DMS 273 (cell line): ENCODE measurements at regions not wholly inside any gene's neighbourhood (a gene's known extent, or its start where the extent isn't known, plus 50 kb on each side); places are given as distances from the start of the nearest gene placed in this dataset.
A peak's percentile ranks its signal among the peaks of the same experiment; 100 is the strongest.
"Not testable (repeated sequence)": the region's sequence is repeated elsewhere in the genome, so short reads cannot be mapped to it uniquely, and the experiment has no call there.

ENCODE experiments used
- DNase-seq: peaks from one replicate; lab custom pipeline; 2025; ENCODE audit not compliant: unreplicated experiment; lab: John Stamatoyannopoulos, UW

- no peak for DNase-seq
These were observed 168.4 kb downstream of the EVX1 start for GRCh38 chr7:27410812-27411544.

- no peak for DNase-seq
These were observed 169.6 kb downstream of the EVX1 start for GRCh38 chr7:27412164-27412563.

- DNase-seq: no peak
These were observed 175.9 kb downstream of the EVX1 start for GRCh38 chr7:27418541-27418940.

DNA sequence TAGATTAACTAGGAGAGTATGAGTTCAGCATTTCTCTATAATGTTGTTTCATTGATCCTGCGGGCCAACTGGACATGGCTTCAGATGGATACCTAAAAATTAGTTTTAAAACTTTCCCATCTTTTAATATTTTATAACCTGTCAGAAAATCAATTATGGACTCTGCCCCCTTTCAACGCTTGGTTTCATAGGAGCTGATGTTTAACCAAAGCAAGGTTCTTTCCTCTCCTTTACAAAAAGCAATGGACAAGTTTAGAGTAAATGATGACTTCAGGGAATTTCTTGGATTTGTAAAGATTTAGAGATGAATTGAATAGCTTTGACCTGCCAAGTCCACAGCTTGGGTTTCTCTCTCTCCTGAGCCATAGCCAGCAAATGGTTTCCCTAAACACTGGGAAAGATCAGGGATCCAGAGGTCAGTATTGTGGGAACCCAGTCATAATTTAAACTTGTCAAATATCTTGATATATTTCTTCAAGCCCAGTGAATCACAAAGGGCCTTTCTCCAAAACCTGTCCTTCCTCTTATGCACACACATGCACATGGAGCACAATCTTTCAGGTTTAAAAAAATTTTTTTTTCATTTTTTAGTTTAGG is 177.1 kb downstream of the EVX1 start:
- DNase-seq: no peak

DNA sequence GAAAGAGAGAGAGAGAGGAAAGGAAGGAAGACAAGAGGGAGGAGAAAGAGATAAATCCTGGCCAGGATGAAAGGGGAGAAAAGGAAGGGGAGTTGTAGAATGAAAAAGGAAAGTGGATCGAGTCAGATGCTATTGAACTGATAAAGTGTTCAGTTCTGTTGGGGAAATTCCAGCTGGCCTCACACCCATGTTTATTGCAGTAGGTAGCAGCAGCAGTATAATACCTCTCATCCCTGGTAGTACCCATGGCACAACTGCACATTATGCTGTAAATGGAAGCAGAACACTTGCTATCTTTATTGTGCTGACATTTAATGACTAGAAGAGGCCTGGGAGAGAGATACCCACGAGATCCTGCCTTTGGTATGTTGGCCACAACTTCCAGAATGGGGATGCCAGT is 178.1 kb downstream of the EVX1 start:
- DNase-seq: no peak

DNA sequence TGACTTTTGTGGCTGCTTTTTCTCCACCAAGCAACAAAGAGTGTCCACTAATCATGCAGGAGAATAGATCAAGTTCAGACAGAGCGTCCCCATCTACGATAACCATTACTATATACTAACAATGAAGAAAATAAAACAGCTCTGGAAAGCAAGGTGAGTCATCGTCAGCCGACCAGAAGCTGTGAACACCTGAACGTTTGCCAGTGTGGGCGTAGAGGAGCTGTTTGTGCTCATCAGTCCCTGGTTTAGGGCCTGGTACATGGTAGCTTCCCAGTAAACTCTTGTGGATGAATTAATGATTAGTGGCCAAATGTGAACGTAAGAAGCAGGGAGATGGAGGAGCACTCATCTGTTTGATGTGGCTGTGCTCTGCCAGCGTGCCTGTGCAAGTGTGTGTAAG is 180.7 kb downstream of the EVX1 start:
- DNase-seq: no peak

DNA sequence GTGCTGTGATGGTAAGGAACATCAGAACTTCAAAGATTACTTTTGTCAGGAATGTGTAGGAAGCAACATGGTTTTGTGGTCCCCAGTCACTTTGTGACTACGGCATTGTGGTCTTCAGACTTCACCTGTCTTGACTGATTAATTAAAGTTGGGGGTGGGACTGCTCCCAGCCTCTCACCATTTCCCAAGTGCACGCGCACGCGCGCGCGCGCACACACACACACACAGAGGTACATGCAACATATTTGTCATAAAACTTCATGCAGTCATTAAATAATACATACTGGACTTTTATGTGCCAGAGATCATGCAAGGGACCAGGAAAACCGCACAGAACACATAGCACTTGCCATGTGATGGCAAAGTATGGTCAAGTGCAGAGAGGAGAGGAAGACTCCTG is 181.2 kb downstream of the EVX1 start:
- DNase-seq: no peak

- DNase-seq: no peak
These were observed 181.6 kb downstream of the EVX1 start for GRCh38 chr7:27424231-27424630.

DNA sequence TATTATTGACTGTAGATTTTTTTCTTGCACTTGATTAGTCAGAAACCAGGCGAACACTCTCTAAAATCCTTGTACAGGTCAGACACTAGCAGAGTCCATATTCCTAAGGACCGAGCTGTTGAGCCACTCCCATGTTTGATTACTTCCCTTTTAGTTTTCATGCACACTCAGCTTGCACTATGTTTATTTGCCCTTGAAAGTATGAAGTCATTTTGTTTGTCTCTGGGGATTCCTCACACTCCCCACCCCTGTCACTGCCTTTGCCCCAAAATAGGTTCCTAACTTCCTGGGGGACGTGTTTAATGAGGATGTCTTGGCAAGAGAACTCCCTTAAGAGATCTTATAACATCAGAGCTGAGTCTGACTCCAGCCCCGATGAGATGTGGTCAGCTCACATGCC is 182.1 kb downstream of the EVX1 start:
- DNase-seq: no peak

DNA sequence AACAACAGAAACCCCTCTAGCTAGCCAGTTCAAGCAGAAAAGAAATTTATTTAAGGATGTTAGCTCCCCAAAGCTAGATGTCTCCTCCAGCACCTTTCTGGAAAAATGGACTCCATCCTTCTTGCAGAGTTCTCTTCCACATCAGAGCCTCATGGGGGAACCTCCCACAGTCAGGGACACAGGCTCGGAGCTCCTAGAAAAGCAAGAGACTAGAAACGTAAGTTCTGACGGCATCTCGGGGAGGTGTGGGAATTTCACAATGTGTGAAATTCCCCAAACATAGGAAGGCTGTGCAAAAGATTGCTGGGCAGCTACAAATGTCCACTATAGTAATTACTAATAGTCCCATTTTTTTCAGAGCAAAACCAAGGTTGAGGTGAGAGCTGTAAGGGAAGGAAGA is 184.8 kb downstream of the EVX1 start:
- no peak for DNase-seq

GRCh38 chr7:27430105-27430504 is 187.5 kb downstream of the EVX1 start:
- no peak for DNase-seq

DNA sequence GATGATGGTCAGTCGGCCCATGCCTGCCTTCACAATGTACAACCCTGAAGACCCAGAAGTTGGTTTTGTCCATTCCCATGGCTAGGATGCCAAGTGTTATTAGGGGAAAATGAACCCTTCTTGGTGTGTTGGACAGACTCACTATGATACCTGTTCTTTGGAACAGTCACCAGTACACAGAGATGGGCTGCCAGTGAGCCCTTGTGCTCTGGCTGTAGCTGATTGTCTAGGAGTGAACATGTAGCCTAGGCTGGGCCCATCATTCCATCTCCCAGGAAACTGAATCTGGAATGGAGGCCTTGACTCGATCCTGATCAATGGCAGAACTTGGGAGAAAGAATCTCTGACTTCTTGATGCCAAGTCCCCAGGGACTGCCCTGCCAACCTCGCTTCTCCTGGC is 188.9 kb downstream of the EVX1 start:
- DNase-seq: no peak

GRCh38 chr7:27433581-27433980 is 191.0 kb downstream of the EVX1 start:
- DNase-seq: no peak

GRCh38 chr7:27434756-27435400 is 192.3 kb downstream of the EVX1 start:
- peak; percentile 35 for DNase-seq

GRCh38 chr7:27435461-27435860 is 192.9 kb downstream of the EVX1 start:
- DNase-seq: peak; percentile 19

DNA sequence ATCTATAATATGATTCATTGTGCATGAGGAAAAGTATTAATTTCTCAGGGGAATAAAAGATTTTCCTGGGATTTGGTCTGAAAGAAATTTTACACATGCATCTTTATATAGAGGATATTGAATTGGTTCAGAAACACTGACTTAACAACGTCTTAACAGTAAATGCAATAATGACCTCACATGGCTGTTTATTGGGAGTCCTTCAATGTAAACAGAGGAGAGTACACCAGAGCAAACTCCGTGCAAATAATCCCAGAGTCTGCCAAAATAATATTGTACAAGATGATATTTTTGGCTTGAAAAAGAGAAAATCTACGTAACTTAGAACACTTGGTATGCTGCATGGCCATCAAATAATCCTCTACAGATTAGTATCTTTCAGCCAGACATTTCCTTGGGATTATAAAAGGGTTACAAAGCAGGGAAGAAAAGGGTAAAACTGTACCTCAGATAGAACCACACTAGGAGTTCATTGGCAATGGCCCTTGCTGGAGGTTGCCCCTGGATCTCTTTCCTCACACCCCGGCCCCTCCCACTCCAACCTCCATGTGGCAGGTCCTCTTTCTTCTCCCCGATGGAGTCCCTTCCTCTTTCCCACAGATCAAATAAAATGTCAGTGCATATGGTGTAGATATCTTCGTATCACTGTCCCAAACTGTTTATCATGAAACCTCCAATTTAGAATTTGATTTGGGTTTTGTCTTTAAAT is 196.4 kb downstream of the EVX1 start:
- no peak for DNase-seq

DNA sequence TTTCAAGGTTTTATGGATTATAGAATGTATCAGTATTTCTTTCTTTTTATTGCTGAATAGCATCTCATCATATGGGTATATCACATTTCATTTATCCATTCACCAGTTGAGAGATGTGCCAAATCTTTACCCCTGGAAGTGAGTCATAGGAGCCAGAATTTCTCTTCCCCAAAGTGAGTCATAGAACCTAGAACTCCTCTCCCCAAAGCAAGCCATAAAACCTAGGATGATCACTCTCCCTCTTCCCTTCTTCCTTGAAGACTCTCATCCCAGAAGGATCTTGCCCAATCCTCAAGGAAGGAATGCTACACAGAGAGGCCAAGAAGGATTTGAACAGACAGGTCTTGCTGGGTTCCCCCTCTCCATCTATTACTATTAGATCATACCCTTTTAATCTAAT is 199.9 kb downstream of the EVX1 start:
- DNase-seq: no peak

DNA sequence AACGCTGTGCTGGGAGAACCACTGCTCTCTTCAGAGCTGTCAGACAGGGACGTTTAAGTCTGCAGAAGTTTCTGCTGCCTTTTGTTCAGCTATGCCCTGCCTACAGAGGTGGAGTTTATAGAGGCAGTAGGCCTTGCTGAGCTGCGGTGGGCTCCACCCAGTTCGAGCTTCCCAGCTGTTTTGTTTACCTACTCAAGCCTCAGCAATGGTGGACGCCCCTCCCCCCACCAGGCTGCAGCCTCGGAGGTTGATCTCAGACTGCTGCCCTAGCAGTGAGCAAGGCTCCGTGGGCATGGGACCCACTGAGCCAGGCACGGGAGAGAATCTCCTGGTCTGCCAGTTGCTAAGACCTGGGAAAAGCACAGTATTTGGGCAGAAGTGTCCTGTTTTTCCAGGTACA is 206.4 kb downstream of the EVX1 start:
- DNase-seq: not testable (repeated sequence)

DNA sequence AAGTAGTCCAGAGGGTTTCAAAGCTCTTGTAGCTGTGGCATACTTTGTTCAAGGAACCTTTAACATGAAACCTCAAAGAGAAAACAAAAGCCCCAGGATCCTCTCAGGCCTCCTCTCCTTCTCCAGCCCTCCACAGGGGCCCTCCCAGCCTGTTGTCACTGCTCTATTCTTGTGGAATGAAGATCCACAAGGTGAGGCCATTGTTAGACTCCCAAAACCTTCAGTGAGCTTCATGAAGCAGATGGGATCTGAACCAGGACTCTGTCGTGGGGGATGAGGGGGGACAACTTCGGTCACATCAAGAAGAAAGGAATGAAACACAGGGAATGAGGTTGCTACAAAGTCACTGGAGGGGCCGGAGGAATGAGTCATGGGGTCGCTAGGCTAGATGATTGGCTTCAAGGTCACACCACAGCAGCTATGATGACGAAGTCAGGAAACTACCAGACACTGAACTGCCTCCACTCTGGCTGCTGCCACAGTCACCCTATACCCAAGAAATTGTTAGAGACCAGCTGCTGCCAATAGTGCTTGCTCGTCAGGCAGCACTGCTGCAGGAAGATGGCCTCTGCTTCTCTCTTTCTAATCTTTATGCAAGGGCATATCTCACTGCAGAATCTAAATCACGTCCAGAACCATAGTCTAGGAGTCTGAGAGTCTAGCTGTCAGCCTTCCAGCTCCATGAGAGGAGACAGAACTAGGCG is 208.8 kb downstream of the HIBADH start:
- DNase-seq: peak; percentile 33

DNA sequence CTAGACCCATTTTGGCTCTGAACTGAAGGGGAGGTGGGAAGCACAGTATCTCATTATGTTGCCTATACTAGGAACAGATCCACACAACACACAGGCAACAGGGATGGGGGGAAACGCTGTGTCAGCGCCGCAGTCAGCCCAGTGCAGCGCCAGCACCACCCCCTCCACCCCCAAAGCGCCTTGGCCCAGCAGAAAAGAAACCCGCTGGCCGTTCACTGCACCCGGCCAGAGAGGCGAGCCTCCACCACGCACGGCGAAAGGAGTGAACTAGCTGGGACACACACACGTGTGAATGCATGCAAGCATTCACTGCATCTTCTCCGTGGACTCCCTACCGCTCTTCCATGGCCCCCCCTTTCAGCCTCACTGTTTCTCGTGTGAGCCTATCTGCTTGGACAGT is 205.6 kb downstream of the HIBADH start:
- DNase-seq: not testable (repeated sequence)
